OCI-LY3 (cell line): ENCODE measurements at regions not wholly inside any gene's neighbourhood (a gene's known extent, or its start where the extent isn't known, plus 50 kb on each side); places are given as distances from the start of the nearest gene placed in this dataset.

Source experiments
- CTCF ChIP-seq: fragments of 200-600, 300-600 bp; sonication (generic); IDR thresholded peaks from 2 replicates; pipeline ENCODE4 v1.5.1; 2014; ENCODE audit warnings: antibody characterized with exemption, low read length, low read depth
- EZH2phosphoT487 ChIP-seq: fragments of 200-600 bp; shearing (Covaris generic); IDR thresholded peaks from 2 replicates; pipeline ENCODE4 v1.6.1; 2018; ENCODE audit warnings: antibody characterized with exemption, mixed run types, low read depth

GRCh38 chr7:50959991-50960390, 177.3 kb upstream of the GRB10 start:
- TF ChIP-seq CTCF (no peak), EZH2phosphoT487 (no peak)
